Liver (tissue), 3 donors: ENCODE measurements at regions not wholly inside any gene's neighbourhood (a gene's known extent, or its start where the extent isn't known, plus 50 kb on each side); places are given as distances from the start of the nearest gene placed in this dataset.

Experiments used
- ATF3 ChIP-seq: IDR thresholded peaks from 2 replicates; pipeline ENCODE4 v1.6.1; 2016; ENCODE audit warnings: antibody characterized with exemption
- JUND ChIP-seq, 2 donors: IDR thresholded peaks; 2 replicates each; pipeline ENCODE4 v1.6.1; 2016; ENCODE audit warnings: antibody characterized with exemption in 2 of 2
- SP1 ChIP-seq: IDR thresholded peaks from 2 replicates; pipeline ENCODE4 v1.6.1; 2018; ENCODE audit warnings: antibody characterized with exemption, mild to moderate bottlenecking
- TAF1 ChIP-seq: conservative IDR thresholded peaks from 2 replicates; pipeline ENCODE4 v1.6.1; 2016; ENCODE audit warnings: antibody characterized with exemption, mild to moderate bottlenecking
- TF ChIP-seq, protein P1 (sequence below): IDR thresholded peaks from 2 replicates; pipeline ENCODE4 v1.6.1; 2016; ENCODE audit warnings: antibody characterized with exemption, mild to moderate bottlenecking
- TF ChIP-seq, protein P2 (sequence below): fragments of 150-350 bp; IDR thresholded peaks from 2 replicates; pipeline ENCODE4 v1.5.1; 2017; ENCODE audit warnings: improper control_type of control experiment, low read depth, low read length; ENCODE audit not compliant: missing input control
- TF ChIP-seq, protein P3 (sequence below): IDR thresholded peaks from 2 replicates; pipeline ENCODE4 v1.6.1; 2016; ENCODE audit warnings: antibody characterized with exemption
- donor health status: healthy.
- donor health status: healthy.

DNA sequence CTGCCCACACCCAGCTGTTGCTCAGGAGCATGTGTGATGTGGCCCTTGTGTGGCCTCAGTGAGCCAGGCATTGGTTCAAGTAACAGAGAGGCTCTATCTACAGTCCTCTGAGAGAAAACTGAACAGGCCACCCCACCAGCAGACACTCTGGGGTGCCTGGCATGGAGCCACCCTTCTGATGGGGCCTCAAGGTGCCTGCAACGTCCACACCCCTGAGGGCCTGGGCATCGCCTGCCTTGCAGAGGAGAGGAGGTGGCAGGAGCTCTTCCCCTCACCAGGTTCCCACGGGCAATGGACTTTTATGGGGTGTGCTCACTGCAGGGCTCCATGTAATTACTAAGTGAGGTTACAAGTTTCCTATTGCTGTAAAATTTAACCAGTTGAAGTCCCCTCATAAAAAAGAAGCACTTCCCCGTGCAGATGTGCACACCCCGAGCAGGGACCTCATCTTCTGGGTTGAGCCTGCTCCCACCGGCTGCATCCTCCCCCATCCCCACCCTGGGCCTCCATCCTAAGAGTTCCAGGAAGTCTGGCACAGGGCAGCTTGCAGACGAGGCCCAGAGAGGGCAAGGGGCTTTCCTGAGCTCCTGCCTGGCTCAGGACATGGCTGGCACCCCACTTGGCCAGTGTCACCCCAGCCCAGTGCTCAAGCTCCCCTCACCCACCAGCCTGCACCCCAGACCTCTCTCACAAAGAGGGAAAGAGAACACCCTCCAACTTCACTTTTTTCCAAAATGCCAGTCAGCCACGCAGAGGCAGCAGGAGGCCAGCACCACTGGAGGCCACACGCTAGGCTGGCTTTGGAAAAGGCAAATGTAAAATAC lies 270.4 kb upstream of the RTL1 start:
- no peak for TF ChIP-seq TAF1
- TF ChIP-seq, protein P1, sequence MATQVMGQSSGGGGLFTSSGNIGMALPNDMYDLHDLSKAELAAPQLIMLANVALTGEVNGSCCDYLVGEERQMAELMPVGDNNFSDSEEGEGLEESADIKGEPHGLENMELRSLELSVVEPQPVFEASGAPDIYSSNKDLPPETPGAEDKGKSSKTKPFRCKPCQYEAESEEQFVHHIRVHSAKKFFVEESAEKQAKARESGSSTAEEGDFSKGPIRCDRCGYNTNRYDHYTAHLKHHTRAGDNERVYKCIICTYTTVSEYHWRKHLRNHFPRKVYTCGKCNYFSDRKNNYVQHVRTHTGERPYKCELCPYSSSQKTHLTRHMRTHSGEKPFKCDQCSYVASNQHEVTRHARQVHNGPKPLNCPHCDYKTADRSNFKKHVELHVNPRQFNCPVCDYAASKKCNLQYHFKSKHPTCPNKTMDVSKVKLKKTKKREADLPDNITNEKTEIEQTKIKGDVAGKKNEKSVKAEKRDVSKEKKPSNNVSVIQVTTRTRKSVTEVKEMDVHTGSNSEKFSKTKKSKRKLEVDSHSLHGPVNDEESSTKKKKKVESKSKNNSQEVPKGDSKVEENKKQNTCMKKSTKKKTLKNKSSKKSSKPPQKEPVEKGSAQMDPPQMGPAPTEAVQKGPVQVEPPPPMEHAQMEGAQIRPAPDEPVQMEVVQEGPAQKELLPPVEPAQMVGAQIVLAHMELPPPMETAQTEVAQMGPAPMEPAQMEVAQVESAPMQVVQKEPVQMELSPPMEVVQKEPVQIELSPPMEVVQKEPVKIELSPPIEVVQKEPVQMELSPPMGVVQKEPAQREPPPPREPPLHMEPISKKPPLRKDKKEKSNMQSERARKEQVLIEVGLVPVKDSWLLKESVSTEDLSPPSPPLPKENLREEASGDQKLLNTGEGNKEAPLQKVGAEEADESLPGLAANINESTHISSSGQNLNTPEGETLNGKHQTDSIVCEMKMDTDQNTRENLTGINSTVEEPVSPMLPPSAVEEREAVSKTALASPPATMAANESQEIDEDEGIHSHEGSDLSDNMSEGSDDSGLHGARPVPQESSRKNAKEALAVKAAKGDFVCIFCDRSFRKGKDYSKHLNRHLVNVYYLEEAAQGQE = no peak
- TF ChIP-seq, protein P2, sequence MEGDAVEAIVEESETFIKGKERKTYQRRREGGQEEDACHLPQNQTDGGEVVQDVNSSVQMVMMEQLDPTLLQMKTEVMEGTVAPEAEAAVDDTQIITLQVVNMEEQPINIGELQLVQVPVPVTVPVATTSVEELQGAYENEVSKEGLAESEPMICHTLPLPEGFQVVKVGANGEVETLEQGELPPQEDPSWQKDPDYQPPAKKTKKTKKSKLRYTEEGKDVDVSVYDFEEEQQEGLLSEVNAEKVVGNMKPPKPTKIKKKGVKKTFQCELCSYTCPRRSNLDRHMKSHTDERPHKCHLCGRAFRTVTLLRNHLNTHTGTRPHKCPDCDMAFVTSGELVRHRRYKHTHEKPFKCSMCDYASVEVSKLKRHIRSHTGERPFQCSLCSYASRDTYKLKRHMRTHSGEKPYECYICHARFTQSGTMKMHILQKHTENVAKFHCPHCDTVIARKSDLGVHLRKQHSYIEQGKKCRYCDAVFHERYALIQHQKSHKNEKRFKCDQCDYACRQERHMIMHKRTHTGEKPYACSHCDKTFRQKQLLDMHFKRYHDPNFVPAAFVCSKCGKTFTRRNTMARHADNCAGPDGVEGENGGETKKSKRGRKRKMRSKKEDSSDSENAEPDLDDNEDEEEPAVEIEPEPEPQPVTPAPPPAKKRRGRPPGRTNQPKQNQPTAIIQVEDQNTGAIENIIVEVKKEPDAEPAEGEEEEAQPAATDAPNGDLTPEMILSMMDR = no peak
- TF ChIP-seq SP1 = no peak
- no peak for TF ChIP-seq JUND (IDR thresholded peaks at IDR 0.05)
- TF ChIP-seq ATF3 = no peak
- TF ChIP-seq, protein P3, sequence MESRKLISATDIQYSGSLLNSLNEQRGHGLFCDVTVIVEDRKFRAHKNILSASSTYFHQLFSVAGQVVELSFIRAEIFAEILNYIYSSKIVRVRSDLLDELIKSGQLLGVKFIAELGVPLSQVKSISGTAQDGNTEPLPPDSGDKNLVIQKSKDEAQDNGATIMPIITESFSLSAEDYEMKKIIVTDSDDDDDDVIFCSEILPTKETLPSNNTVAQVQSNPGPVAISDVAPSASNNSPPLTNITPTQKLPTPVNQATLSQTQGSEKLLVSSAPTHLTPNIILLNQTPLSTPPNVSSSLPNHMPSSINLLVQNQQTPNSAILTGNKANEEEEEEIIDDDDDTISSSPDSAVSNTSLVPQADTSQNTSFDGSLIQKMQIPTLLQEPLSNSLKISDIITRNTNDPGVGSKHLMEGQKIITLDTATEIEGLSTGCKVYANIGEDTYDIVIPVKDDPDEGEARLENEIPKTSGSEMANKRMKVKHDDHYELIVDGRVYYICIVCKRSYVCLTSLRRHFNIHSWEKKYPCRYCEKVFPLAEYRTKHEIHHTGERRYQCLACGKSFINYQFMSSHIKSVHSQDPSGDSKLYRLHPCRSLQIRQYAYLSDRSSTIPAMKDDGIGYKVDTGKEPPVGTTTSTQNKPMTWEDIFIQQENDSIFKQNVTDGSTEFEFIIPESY = no peak
